Neural crest cell (in vitro differentiated cells): ENCODE measurements at regions not wholly inside any gene's neighbourhood (a gene's known extent, or its start where the extent isn't known, plus 50 kb on each side); places are given as distances from the start of the nearest gene placed in this dataset.
"Not testable (repeated sequence)": the region's sequence is repeated elsewhere in the genome, so short reads cannot be mapped to it uniquely, and the experiment has no call there.

ENCODE experiments used
- DNase-seq: peaks from one replicate; pipeline ENCODE4 v3.0.0; 2021; ENCODE audit warnings: low read depth, mixed read lengths, low spot score
- H3K27ac Mint-ChIP-seq: one replicate; pipeline ENCODE4 v1.8.0; 2021; ENCODE audit warnings: mild to moderate bottlenecking, mixed read lengths; ENCODE audit not compliant: unreplicated experiment
- H3K27me3 Mint-ChIP-seq: 2 replicates; pipeline ENCODE4 v1.8.0; 2021; ENCODE audit warnings: low read depth, mild to moderate bottlenecking, mixed read lengths
- H3K36me3 Mint-ChIP-seq: 2 replicates; pipeline ENCODE4 v1.8.0; 2021; ENCODE audit warnings: low read depth, mild to moderate bottlenecking, mixed read lengths
- H3K4me1 Mint-ChIP-seq: 2 replicates; pipeline ENCODE4 v1.8.0; 2021; ENCODE audit warnings: mixed read lengths
- H3K4me3 Mint-ChIP-seq: one replicate; pipeline ENCODE4 v1.8.0; 2021; ENCODE audit warnings: mild to moderate bottlenecking, mixed read lengths
- H3K9me3 Mint-ChIP-seq: 2 replicates; pipeline ENCODE4 v1.8.0; 2021; ENCODE audit warnings: mixed read lengths
- CTCF ChIP-seq: fragments of 200-600 bp; sonication (generic); conservative IDR thresholded peaks from 2 replicates; pipeline ENCODE4 v1.5.0; 2021; ENCODE audit warnings: antibody characterized with exemption, mild to moderate bottlenecking

DNA sequence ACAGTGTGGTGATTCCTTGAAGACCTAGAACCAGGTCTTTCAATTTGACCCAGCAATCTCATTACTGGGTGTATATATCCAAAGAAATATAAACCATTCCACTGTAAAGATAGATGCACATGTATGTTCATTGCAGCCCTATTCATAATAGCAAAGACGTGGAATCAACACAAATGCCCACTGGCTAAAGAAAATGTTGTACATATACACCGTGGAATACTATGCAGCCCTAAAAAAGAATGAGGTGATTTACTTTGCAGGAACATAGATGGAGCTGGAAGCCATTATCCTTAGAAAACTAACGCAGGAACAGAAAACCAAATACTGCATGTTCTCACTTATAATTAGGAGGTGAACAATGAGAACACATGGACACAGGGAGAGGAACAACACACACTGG is 278.0 kb upstream of the KCND2 start:
- DNase-seq = no peak
- no peaks in the 10 kb centered on the region for H3K27me3 Mint-ChIP-seq
- H3K36me3 Mint-ChIP-seq = no peaks in the 10 kb centered on the region
- TF ChIP-seq CTCF = no peak
- H3K4me3 Mint-ChIP-seq = no peak overlapping the region
- no peaks in the 10 kb centered on the region for H3K4me1 Mint-ChIP-seq
- H3K27ac Mint-ChIP-seq = no peak overlapping the region
- peaks cover 10% of the 10 kb centered on the region for H3K9me3 Mint-ChIP-seq

DNA sequence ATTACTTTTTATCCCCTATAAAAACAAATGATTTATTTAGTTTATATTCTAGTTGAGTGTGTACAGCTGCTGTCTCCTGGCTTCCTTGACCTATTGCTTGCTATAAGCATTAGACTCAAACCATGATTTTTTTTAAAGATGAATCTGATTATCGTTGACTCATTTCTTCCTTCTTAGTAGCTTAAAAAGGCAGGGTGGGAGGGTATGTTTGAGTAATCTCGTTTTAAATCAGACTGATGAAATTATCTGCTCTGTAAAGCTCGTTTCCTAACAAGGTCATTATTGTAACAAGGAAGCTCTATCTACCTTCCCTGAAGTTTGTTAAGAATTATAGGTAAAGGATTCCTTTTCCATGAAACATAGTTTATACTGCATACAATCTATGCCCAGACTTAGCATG is 276.3 kb upstream of the KCND2 start:
- no peak for DNase-seq
- no peak overlapping the region for H3K27ac Mint-ChIP-seq
- H3K36me3 Mint-ChIP-seq = no peaks in the 10 kb centered on the region
- peaks cover 10% of the 10 kb centered on the region for H3K9me3 Mint-ChIP-seq
- H3K27me3 Mint-ChIP-seq = no peaks in the 10 kb centered on the region
- TF ChIP-seq CTCF = no peak
- no peaks in the 10 kb centered on the region for H3K4me1 Mint-ChIP-seq
- H3K4me3 Mint-ChIP-seq = no peak overlapping the region

- DNase-seq = no peak
- Mint-ChIP-seq H3K4me3 (no peak overlapping the region), H3K9me3 (peaks cover 2% of the 10 kb centered on the region), H3K36me3 (no peaks in the 10 kb centered on the region), H3K4me1 (no peaks in the 10 kb centered on the region), H3K27me3 (no peaks in the 10 kb centered on the region), H3K27ac (no peak overlapping the region)
- no peak for TF ChIP-seq CTCF
Observed at GRCh38 chr7:119999738-120000475, 273.1 kb upstream of the KCND2 start.

DNA sequence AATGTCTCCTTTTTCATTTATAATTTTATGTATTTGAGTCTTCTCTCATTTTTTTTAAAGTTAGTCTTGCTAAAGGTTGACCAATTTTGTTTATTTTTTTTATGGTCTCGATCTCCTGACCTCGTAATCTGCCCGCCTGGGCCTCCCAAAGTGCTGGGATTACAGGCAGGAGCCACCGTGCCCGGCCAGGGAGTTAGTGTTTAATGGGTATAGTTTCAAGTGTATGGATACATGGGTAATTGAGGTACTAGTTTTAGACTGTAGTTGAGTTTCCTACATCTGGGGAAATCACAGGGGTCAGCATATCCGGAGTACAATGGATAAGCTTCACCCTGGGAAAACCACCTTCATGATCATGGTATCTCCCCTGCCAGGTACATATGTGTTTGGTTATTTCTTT is 267.3 kb upstream of the KCND2 start:
- H3K9me3 Mint-ChIP-seq = no peaks in the 10 kb centered on the region
- no peaks in the 10 kb centered on the region for H3K36me3 Mint-ChIP-seq
- TF ChIP-seq CTCF = no peak
- H3K27ac Mint-ChIP-seq = no peak overlapping the region
- no peaks in the 10 kb centered on the region for H3K4me1 Mint-ChIP-seq
- H3K27me3 Mint-ChIP-seq = no peaks in the 10 kb centered on the region
- no peak for DNase-seq
- H3K4me3 Mint-ChIP-seq = no peak overlapping the region

DNA sequence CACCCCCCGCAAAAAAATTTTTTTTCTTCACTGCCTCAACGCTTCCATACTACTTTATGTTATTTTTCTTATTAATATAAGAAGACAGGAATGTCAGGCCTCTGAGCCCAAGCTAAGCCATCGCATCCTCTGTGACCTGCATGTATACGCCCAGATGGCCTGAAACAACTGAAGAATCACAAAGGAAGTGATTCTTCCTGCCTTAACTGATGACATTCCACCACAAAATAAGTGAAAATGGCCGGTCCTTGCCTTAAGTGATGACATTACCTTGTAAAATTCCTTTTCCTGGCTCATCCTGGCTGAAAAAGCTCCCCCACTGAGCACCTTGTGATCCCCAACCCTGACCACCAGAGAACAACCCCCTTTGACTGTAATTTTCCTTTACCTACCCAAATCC is 258.7 kb upstream of the KCND2 start:
- not testable (repeated sequence) for H3K27me3 Mint-ChIP-seq, H3K36me3 Mint-ChIP-seq, H3K9me3 Mint-ChIP-seq, DNase-seq, H3K4me3 Mint-ChIP-seq
- Mint-ChIP-seq H3K27ac (peak overlapping the region; percentile 68), H3K4me1 (peaks cover 11% of the 10 kb centered on the region)

- no peak for TF ChIP-seq CTCF
- H3K36me3 Mint-ChIP-seq = no peaks in the 10 kb centered on the region
- peaks cover 11% of the 10 kb centered on the region for H3K4me1 Mint-ChIP-seq
- H3K27me3 Mint-ChIP-seq = no peaks in the 10 kb centered on the region
- H3K27ac Mint-ChIP-seq = no peak overlapping the region
- DNase-seq = no peak
- H3K9me3 Mint-ChIP-seq = no peaks in the 10 kb centered on the region
- no peak overlapping the region for H3K4me3 Mint-ChIP-seq
Observed at GRCh38 chr7:120014925-120015465, 258.0 kb upstream of the KCND2 start.
